DND-41 (cell line): ENCODE measurements at regions not wholly inside any gene's neighbourhood (a gene's known extent, or its start where the extent isn't known, plus 50 kb on each side); places are given as distances from the start of the nearest gene placed in this dataset.

Experiments
- CTCF ChIP-seq: IDR thresholded peaks from 2 replicates; pipeline ENCODE4 v1.5.1; 2012; ENCODE audit warnings: borderline replicate concordance, low read length, moderate library complexity, mild to moderate bottlenecking; ENCODE audit not compliant: poor library complexity, severe bottlenecking; ENCODE audit errors: extremely low read depth
- EZH2 ChIP-seq: IDR thresholded peaks from 3 replicates; pipeline ENCODE4 v1.6.1; 2012; ENCODE audit warnings: borderline replicate concordance, low read depth, mild to moderate bottlenecking, moderate library complexity, low read length, inconsistent platforms; ENCODE audit not compliant: severe bottlenecking

DNA sequence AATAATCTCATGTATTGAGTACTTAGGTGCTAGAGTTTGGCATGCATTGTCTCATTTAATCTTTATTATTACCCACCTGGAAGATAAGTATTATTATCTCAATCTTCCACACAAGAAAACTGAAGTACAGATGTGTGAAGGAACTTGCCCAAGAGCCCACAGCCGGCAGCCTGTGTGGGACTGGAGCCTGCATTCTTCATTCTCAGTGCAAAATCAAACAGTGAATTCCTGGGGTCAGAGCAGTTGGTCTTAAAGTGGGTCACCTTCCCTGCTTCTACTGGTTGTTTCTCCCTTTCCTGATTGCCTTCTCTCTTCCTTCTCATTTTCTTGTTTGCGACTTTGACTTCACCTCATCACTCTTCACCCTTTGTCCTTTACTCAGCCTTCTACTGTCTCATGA is 144.7 kb upstream of the LYZL1 start:
- no peak for TF ChIP-seq CTCF
- TF ChIP-seq EZH2 = no peak
